HG03442 (cell line): ENCODE measurements at regions not wholly inside any gene's neighbourhood (a gene's known extent, or its start where the extent isn't known, plus 50 kb on each side); places are given as distances from the start of the nearest gene placed in this dataset.

Experiments used
- ATAC-seq: cut with Tn5 transposase; IDR thresholded peaks from one replicate; pipeline ENCODE4 v1.9.1; 2021; ENCODE audit warnings: mild to moderate bottlenecking, moderate library complexity; ENCODE audit not compliant: unreplicated experiment

DNA sequence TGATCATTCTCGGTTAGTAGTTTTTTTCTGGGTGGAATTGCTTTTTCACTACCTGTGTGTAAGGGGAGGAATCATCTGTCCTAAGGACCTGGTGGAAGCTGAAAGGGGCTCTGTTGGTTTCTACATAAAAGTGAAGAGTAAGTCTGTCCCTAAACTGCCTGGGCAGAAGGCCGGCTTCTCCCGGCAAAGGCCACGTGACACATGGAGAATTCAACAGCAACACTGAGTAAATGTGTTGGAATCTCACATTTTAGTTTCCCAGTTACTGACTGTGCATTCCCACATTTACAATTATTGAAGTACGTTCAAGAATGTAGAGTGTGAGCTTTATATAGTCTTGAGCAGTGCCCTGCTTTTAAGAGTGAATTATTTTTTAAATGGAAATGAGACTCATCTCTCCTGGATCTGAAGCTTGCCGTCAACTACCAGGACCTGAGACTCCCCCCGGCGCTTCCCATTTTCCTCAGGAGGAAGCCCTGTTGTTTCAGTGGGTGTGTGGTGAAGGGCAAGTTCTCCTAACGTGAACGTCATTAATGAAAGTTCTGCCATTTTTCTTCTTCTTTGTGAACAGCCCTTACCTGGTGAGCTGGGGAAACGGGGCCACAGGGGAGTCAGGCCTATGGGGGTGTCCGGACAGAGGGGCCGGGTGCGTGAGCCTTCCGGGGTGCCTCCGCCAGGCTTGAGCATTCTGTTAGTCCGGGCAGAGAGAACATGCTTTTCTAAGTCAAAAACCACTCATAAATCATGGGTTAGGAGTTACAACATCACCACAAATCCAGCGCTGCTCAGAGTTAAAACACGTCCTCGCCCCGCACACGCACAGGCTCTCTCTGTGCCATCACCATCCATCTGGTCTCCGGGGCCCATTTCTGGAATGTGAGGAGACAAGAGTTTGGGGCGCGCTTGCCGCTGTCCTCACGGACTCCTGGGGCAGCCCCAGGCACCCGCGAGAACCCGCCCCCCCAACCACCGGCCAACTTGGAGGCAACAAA is 56.6 kb upstream of the SMOC2 start:
- ATAC-seq, result no peak

DNA sequence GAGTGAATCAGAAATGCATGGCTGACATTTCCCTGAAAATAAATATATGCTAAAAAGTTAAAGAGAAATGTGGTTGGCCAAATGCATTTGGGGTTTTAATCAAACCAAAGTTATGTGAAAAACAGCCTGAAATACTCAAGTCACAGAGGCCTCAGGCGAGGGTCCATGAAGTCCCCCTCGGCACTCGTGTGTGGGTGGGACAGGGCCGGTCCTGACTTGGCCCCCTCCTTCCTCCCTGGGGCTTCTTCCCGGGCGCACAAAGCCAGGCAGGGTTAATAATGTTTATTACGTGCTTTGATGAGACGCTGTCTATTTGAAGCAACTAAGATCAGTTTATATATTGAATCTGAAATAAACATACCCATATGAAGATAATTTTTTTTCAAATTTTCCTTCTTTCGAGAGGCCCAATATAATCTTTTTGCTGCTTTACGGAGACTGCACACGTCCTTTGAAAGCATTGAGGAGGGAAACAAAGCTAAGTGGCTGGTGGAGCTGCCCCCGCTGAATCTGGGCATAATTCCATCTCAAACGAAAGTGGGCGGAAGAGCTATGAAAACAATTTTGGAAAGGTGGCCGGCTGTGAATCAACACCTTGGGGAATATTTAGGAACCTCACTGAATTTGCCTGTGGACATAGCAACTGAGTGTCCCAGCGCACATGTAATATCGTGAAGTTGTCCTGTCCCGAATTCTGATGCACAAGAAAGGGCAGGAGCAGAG is 55.8 kb upstream of the SMOC2 start:
- no peak for ATAC-seq

DNA sequence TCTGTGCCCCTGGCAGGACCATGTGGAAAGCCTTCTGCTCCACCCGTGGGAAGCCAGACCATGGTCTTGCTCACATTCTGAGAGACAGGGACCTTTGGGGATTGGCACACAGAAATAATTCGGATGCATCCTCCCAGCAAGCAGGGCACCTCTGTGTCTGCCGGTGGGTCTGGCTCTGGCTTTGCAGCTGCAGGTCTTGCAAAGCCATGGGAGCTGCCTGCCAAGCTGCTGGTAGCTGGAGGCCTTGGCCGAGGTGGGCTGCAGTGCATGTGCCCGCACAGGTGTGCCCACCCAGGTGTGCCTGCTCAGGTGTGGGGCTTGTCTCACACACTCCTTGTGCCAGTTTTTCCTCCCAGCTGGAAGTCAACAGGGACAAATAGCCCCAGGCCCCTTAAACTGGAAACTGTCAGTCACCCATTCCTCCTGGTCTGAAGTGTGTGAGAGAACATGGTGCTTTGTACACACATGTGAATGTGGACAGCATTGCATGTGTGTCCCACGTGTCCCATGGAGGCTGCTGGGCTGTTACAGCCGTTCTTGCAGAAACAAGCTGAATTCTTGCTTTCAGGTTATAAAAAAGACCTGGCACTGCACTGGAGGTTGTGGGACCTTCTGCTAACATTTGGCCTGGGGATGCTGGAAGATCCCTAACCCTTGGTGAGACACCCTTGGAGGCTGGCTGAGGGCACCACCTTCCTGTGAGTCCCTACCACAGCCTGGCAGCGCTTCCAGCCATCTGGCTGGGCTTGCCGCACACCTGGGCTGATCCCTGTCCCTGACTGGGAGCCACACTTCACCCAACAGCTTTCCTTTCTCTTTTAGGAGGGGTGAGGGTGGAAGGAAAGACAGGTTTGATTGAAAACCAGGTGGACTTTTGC is 54.9 kb upstream of the SMOC2 start:
- ATAC-seq, result no peak

DNA sequence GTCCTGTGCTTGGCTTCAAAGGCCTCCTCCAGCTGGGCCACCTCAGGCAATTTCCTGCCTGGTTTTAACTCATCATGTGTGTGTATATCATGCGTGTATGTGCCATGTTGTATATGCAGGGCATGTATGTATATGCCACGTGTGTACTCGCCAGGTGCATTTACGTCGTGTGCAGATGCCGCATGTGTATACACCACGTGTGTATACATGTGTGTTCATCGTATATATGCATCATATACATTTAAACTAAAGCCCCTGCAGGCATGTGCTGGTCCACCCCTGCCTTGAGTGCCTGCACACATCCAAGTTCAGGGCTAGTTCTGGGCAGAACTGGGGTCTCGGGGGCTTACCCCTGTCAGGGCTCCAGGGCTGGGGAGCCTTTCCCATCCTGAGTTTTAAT is 54.0 kb upstream of the SMOC2 start:
- no peak for ATAC-seq

DNA sequence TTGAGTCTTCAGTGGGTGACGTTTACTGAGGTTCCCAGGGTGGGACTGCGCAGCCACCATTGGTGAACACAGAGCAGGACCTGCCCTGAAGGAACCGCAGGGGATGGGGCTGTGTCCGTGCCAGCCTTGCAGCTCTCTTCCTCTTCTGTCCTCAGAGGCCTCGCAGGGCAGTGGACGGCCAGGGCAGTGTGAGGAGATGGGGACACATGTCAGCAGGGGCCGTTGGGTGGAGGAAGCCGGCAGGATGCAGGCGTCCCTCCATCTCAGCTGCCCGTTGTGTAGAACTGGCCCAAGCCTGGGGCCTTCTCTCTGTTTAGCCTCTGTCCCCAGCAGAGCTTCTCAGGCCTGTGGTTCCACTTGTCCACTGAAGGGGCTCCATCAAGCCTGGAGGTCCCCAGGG is 53.6 kb upstream of the SMOC2 start:
- no peak for ATAC-seq

DNA sequence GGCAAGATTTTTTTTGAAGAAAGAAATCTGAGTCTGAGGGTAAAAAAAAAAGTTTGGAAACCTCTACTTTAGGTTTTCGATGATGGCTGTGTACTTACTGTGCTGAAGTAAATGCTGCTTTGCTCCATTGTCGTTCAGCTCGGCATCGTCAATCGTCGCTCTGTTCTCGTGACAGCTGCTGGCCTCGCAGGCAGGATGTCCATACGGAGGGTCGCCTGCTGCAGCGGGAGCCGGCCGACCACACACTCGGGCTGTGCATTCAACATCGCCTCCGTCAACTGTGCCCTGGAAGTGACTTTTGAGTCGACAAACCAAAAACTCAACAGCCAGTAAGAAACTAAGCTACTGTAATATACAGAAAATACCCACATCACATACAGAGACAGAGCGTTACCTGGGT is 53.1 kb upstream of the SMOC2 start:
- no peak for ATAC-seq

DNA sequence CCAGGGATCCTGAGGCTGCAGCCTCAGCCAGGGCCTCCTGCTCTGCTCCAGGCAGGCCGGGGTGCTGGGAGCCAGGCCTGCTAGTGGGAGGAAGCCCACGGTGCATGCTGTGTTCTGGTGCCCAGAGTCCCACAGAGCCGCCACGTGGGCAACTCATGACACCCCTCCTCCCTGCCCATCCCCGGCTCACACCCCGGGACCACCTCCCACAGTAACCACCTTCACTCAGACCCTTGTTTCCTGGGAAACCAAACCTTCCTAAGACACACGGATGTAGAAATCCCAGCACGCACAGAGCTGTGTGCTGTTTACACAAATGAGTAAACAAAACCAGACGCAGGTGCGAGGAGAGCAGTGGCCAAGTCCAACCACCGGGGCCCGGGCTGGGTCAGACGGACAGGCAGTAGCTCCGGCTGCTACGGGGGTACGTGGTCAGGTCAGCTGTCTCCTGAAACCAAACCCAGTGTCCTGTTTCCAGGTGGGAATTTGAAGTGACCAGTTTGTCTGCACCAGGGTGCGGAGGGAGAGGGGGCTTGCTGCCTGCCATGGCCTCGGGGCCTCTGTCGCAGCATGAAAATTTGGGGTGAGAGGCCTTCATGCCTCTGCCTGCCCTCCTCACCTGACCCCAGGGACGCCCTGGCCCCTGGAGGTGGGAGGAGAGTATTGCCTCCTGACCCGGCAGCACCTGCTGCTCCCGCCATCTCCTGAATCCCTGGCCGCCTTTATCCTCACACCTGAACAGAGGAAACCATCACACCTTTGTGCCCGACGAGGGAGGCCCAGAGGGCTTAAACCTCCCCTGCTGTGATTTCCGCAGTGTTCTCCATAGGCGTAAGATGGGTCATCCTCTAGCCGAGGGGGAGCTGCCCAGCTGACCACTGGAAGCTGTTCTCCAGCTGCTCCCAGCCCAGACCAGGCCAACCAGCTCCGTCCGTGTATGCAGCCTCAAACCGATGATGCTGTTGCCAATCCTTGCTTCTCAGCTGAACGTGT is 52.0 kb upstream of the SMOC2 start:
- no peak for ATAC-seq

DNA sequence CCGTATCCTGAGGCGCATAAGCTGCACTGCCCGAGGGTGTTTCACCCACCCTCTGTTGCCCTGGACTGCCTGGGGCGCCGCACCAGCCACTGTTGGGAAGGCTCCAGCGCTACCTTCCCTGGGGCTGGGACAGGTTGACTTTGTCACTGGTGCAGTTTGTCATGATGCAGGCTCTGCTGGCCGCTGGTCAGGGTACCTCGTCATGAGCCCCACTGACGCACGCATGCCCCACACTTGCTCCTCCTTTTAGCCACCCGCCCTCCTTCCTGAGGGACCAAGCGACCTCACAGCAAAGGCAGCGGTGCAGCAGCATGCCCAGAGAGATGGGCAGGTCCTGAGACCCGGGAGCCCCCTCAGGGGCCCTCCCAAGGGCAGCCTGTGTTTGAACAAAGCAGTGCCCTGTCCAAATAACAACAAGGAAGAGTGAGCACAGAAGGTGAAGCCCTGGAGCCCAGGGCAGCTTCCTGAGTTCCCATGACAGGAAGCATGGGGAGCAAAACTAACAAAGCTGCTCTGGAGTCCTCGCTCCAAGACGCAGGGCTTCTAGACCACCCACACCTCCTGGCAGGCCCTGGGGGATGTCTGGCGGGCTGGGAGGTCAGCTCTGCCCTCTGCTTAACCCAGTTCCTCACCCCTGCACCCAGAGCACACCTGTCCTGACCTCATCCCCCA is 50.1 kb upstream of the SMOC2 start:
- ATAC-seq, result no peak
